OCI-LY1 (cell line): ENCODE measurements at regions not wholly inside any gene's neighbourhood (a gene's known extent, or its start where the extent isn't known, plus 50 kb on each side); places are given as distances from the start of the nearest gene placed in this dataset.

Source experiments
- EZH2 ChIP-seq: fragments of 200-600 bp; sonication (generic), shearing (Covaris generic); IDR thresholded peaks from 2 replicates; pipeline ENCODE4 v1.8.0; 2017; ENCODE audit warnings: borderline replicate concordance, mixed run types, mild to moderate bottlenecking, antibody characterized with exemption, low read length, moderate library complexity, mixed read lengths
- TF ChIP-seq, protein P1 (sequence below): fragments of 200-600 bp; sonication (generic), shearing (Covaris generic); IDR thresholded peaks from 2 replicates; pipeline ENCODE4 v1.5.1; 2017; ENCODE audit warnings: mild to moderate bottlenecking, antibody characterized with exemption, low read length, moderate library complexity, mixed read lengths

DNA sequence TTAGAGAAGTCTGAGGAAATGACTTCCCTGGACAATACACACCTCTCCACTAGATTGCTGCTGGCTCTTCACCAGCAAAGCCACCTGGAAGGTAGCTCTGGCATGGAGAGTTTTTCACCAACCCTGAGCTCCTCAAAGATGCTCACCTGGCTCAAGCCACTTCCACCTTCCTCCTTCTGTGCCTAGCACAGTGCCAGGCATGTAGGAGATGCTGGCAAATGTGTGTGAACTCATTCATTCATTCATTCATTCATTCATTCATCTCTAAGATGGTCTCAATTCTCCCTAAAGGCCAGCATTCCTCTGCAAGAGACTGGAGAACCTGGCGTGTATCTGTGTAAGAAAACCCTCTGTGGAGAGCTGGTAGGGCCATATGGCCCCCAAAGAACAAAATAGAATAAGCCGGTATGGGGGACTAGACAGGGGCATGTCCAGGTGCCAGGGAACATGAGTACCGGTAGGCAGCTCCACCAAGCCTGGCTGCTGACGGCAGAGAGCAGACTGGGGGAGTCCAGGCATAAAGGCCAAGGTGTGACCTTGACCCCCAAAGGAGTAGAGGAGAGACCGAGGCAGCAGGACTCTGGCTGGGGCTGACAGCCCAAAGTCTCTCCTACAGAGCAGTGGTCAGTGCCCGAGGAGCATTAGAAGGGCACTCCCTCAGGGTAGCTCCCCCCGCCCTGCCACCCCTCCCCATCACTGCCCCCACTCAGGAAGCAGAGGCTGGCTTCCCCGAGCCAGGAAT is 132.2 kb upstream of the TNRC6C start:
- TF ChIP-seq, protein P1, sequence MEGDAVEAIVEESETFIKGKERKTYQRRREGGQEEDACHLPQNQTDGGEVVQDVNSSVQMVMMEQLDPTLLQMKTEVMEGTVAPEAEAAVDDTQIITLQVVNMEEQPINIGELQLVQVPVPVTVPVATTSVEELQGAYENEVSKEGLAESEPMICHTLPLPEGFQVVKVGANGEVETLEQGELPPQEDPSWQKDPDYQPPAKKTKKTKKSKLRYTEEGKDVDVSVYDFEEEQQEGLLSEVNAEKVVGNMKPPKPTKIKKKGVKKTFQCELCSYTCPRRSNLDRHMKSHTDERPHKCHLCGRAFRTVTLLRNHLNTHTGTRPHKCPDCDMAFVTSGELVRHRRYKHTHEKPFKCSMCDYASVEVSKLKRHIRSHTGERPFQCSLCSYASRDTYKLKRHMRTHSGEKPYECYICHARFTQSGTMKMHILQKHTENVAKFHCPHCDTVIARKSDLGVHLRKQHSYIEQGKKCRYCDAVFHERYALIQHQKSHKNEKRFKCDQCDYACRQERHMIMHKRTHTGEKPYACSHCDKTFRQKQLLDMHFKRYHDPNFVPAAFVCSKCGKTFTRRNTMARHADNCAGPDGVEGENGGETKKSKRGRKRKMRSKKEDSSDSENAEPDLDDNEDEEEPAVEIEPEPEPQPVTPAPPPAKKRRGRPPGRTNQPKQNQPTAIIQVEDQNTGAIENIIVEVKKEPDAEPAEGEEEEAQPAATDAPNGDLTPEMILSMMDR, result no peak
- no peak for TF ChIP-seq EZH2
